Coronary artery (tissue), 2 donors: ENCODE measurements at regions not wholly inside any gene's neighbourhood (a gene's known extent, or its start where the extent isn't known, plus 50 kb on each side); places are given as distances from the start of the nearest gene placed in this dataset.

ENCODE experiments used
- DNase-seq: peaks from one replicate; pipeline ENCODE4 v3.0.0-alpha.2; 2017; ENCODE audit warnings: low spot score
- H3K27ac ChIP-seq, 2 donors: fragments of 200-600 bp; sonication (generic); one replicate each; pipeline ENCODE4 v1.5.1; 2016 to 2019
- H3K4me3 ChIP-seq: fragments of 200-600 bp; sonication (generic); 2 replicates; pipeline ENCODE4 v1.5.1; 2016; ENCODE audit warnings: mild to moderate bottlenecking, moderate library complexity
- CTCF ChIP-seq: fragments of 200-600 bp; sonication (generic); IDR thresholded peaks from one replicate; pipeline ENCODE4 v1.5.1; 2019; ENCODE audit warnings: antibody characterized with exemption

DNA sequence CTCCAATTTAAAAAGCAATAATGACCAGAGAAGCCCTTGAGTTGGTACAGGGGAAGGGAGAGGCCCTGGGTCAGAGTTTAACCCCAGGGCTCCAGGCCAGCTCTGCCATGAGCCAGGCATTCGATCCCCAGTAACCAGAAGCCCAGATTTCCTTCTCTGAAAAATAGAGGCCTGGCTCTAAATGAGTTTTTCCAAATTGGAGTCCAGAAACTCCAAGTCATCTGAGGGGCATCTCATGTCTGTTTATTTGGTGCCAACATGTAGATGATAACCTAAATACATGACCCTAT is 381.9 kb downstream of the CTTN start:
- TF ChIP-seq CTCF: no peak
- no peak for DNase-seq
- Histone ChIP-seq H3K4me3 (no peak overlapping the region), H3K27ac (no peak overlapping the region)

DNA sequence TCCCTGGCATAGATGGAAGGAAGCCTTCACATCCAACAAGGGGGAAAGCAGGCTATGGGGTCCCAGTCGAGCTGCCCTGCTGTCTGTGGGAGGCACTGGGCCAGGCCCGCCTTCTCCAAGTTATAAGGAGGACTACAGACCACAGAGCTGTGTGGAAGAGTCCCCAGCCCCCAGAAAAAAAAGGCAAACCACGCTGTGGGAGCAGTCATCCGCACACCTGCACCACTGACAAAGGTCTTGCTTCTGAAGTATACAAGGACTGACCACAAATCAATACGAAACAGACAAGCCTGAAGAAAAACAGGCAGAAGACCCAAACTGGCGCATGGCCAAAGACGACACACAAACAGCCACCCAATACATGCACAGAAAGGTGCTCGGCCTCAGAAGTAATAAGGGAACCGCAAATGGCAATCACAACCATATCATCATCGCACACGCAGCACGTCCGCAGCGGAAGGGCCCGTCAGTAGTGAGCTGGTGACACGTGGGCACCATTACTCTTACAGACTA is 384.1 kb downstream of the CTTN start:
- no peak for DNase-seq
- H3K27ac ChIP-seq: no peak overlapping the region
- no peak overlapping the region for H3K4me3 ChIP-seq

GRCh38 chr11:70783356-70783755 is 385.0 kb downstream of the CTTN start:
- H3K4me3 ChIP-seq: no peak overlapping the region
- no peak overlapping the region for H3K27ac ChIP-seq
- TF ChIP-seq CTCF: no peak
- no peak for DNase-seq

More for the DNA sequence above, 384.1 kb downstream of the CTTN start:
- TF ChIP-seq CTCF: no peak

- DNase-seq: no peak
- H3K27ac ChIP-seq: no peak overlapping the region
- H3K4me3 ChIP-seq: no peak overlapping the region
- TF ChIP-seq CTCF: no peak
Observed at GRCh38 chr11:70783821-70784220, 385.5 kb downstream of the CTTN start.

GRCh38 chr11:70785372-70785771 is 387.0 kb downstream of the CTTN start:
- TF ChIP-seq CTCF: no peak
- Histone ChIP-seq H3K4me3 (no peak overlapping the region), H3K27ac (no peak overlapping the region)
- no peak for DNase-seq

DNA sequence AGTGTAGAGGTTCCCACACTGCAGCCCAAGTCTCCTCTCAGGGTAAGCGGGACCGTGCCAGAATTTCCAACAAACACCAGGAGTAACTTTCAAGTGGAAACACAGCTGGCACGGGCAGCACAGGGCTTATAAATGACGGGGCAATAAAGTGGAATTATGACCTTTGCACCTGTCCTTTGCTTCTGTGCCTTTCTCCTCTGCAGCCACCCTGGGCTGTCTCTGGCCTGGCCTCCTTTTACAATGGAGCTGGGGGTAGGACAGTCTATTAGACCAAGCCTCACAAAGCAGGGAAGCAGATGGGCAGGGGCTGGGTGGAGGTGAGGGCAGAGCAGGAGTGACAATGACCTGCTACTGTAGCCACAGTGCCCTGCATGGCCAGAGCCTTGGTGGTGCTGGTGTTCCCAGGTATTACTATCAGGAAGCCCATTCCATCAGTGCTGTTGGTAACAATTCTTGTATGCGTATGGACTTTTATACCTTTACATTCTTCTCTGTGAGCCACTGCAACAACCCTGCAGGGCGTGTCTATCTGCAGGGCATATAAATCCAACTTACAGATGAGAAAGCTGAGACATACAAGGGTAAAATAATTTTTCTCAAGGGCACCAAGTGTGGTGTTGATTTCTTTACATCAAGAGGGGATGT is 387.8 kb downstream of the CTTN start:
- Histone ChIP-seq H3K4me3 (no peak overlapping the region), H3K27ac (no peak overlapping the region)
- TF ChIP-seq CTCF: no peak
- no peak for DNase-seq

DNA sequence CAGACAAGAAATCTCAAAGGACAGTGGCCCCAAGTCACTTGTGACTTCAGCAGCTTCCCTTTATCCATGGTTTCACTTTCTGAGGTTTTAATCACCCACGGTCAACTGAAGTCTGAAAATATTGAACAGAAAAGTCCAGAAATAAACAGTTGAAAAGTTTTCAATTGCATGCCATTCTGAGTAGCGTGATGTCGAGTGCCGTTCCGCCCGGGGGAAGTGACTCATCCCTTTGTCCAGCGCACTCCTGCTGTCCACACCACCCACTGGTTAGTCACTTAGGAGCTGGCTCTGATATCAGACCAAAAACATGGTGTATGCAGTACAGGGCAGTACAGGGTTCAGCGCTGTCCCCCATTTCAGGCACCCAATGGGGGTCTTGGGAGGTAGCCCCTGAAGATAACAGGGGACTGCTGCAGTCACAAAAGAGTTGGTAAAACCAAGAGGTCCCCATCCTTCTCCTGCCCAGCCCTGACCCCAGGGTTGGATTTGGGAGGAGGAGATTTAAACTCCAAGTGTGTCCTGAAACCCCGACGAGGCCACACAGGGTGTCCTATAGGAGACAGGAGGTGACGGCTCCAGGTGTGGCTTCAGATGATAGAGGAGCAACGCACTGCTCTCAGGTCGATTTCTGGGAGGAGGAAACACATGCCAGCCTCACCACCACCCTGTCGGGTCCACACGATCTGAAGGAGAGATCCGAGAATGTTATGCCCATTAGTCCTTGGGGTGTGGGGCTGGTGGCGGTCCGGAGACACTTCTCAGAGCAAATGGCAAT is 390.1 kb downstream of the CTTN start:
- H3K4me3 ChIP-seq: no peak overlapping the region
- no peak for TF ChIP-seq CTCF
- DNase-seq: no peak
- no peak overlapping the region for H3K27ac ChIP-seq
